HPDE6-E6E7 (cell line): ENCODE measurements at regions not wholly inside any gene's neighbourhood (a gene's known extent, or its start where the extent isn't known, plus 50 kb on each side); places are given as distances from the start of the nearest gene placed in this dataset.
"Not testable (repeated sequence)": the region's sequence is repeated elsewhere in the genome, so short reads cannot be mapped to it uniquely, and the experiment has no call there.

Source experiments
- DNase-seq: peaks from one replicate; pipeline ENCODE4 v3.0.0; 2011; ENCODE audit warnings: missing footprints; ENCODE audit errors: extremely low spot score

GRCh38 chr6:86079938-86080337 lies 437.3 kb upstream of the SYNCRIP start:
- no peak for DNase-seq

GRCh38 chr6:86070151-86070550 lies 427.5 kb upstream of the SYNCRIP start:
- DNase-seq = no peak

GRCh38 chr6:86065002-86065401 lies 422.3 kb upstream of the SYNCRIP start:
- DNase-seq = not testable (repeated sequence)

GRCh38 chr6:86057293-86057980 lies 414.8 kb upstream of the SYNCRIP start:
- not testable (repeated sequence) for DNase-seq

- no peak for DNase-seq
Observed at GRCh38 chr6:86045038-86045437, 402.4 kb upstream of the SYNCRIP start.

GRCh38 chr6:86042214-86042613 lies 399.5 kb upstream of the SYNCRIP start:
- no peak for DNase-seq

GRCh38 chr6:86031713-86032112 lies 389.0 kb upstream of the SYNCRIP start:
- DNase-seq = no peak

- no peak for DNase-seq
Observed at GRCh38 chr6:86030875-86031274, 388.2 kb upstream of the SYNCRIP start.

GRCh38 chr6:86028776-86029175 lies 386.1 kb upstream of the SYNCRIP start:
- DNase-seq = no peak

- not testable (repeated sequence) for DNase-seq
Observed at GRCh38 chr6:86026890-86027289, 384.2 kb upstream of the SYNCRIP start.

GRCh38 chr6:86017236-86017635 lies 374.6 kb upstream of the SYNCRIP start:
- no peak for DNase-seq

- no peak for DNase-seq
Observed at GRCh38 chr6:86016567-86016966, 373.9 kb upstream of the SYNCRIP start.

- DNase-seq = no peak
Observed at GRCh38 chr6:86016077-86016476, 373.4 kb upstream of the SYNCRIP start.

- not testable (repeated sequence) for DNase-seq
Observed at GRCh38 chr6:86012991-86013390, 370.3 kb upstream of the SYNCRIP start.

GRCh38 chr6:86010915-86011786 lies 368.5 kb upstream of the SYNCRIP start:
- DNase-seq = no peak

GRCh38 chr6:85997206-85997605 lies 354.5 kb upstream of the SYNCRIP start:
- no peak for DNase-seq

GRCh38 chr6:85996034-85996375 lies 353.3 kb upstream of the SYNCRIP start:
- no peak for DNase-seq

- DNase-seq = no peak
Observed at GRCh38 chr6:85995339-85996033, 352.8 kb upstream of the SYNCRIP start.

- no peak for DNase-seq
Observed at GRCh38 chr6:85986681-85987080, 344.0 kb upstream of the SYNCRIP start.

- DNase-seq = no peak
Observed at GRCh38 chr6:85983032-85983659, 340.5 kb upstream of the SYNCRIP start.

GRCh38 chr6:85977661-85978060 lies 335.0 kb upstream of the SYNCRIP start:
- DNase-seq = no peak

- no peak for DNase-seq
Observed at GRCh38 chr6:85975957-85976356, 333.3 kb upstream of the SYNCRIP start.
